Dedifferentiated amniotic fluid mesenchymal stem cell (primary cell): ENCODE measurements at regions not wholly inside any gene's neighbourhood (a gene's known extent, or its start where the extent isn't known, plus 50 kb on each side); places are given as distances from the start of the nearest gene placed in this dataset.

Experiments used
- DNase-seq: peaks from one replicate; pipeline ENCODE4 v3.0.0-alpha.2; 2016; ENCODE audit errors: extremely low spot score

- no peak for DNase-seq
Observed at GRCh38 chr3:106263546-106263945, 394.7 kb upstream of the CBLB start.

GRCh38 chr3:106265704-106266103, 396.9 kb upstream of the CBLB start:
- DNase-seq: no peak

- no peak for DNase-seq
Observed at GRCh38 chr3:106268696-106269095, 399.9 kb upstream of the CBLB start.

GRCh38 chr3:106272302-106272701, 403.5 kb upstream of the CBLB start:
- no peak for DNase-seq

GRCh38 chr3:106275592-106275991, 406.8 kb upstream of the CBLB start:
- DNase-seq: no peak

GRCh38 chr3:106276151-106276550, 407.3 kb upstream of the CBLB start:
- DNase-seq: no peak

GRCh38 chr3:106276755-106277612, 408.2 kb upstream of the CBLB start:
- DNase-seq: no peak

- no peak for DNase-seq
Observed at GRCh38 chr3:106277731-106278130, 408.9 kb upstream of the CBLB start.

GRCh38 chr3:106281221-106281620, 412.4 kb upstream of the CBLB start:
- DNase-seq: no peak

GRCh38 chr3:106282943-106283342, 414.1 kb upstream of the CBLB start:
- no peak for DNase-seq

GRCh38 chr3:106288781-106289180, 420.0 kb upstream of the CBLB start:
- no peak for DNase-seq

GRCh38 chr3:106290304-106290997, 421.6 kb upstream of the CBLB start:
- no peak for DNase-seq

- DNase-seq: no peak
Observed at GRCh38 chr3:106293161-106293560, 424.3 kb upstream of the CBLB start.

- no peak for DNase-seq
Observed at GRCh38 chr3:106294121-106294520, 425.3 kb upstream of the CBLB start.

GRCh38 chr3:106296062-106296461, 427.2 kb upstream of the CBLB start:
- DNase-seq: no peak

- DNase-seq: peak; percentile 36
Observed at GRCh38 chr3:106299300-106300098, 430.7 kb upstream of the CBLB start.

- no peak for DNase-seq
Observed at GRCh38 chr3:106302451-106303221, 433.8 kb upstream of the CBLB start.

- DNase-seq: no peak
Observed at GRCh38 chr3:106303766-106304165, 435.0 kb upstream of the CBLB start.

GRCh38 chr3:106305127-106305526, 436.3 kb upstream of the CBLB start:
- no peak for DNase-seq

- DNase-seq: no peak
Observed at GRCh38 chr3:106305882-106306435, 437.1 kb upstream of the CBLB start.

GRCh38 chr3:106309274-106309673, 440.5 kb upstream of the CBLB start:
- no peak for DNase-seq
